GM21526 (cell line): ENCODE measurements at regions not wholly inside any gene's neighbourhood (a gene's known extent, or its start where the extent isn't known, plus 50 kb on each side); places are given as distances from the start of the nearest gene placed in this dataset.
"Not testable (repeated sequence)": the region's sequence is repeated elsewhere in the genome, so short reads cannot be mapped to it uniquely, and the experiment has no call there.

Experiments
- ATAC-seq: cut with Tn5 transposase; IDR thresholded peaks from one replicate; pipeline ENCODE4 v1.9.1; 2021; ENCODE audit warnings: moderate library complexity; ENCODE audit not compliant: unreplicated experiment, low FRiP score

- ATAC-seq, result not testable (repeated sequence)
Measured at GRCh38 chr12:131429221-131429620, 281.7 kb upstream of the SFSWAP start.

GRCh38 chr12:131429697-131430096, 281.2 kb upstream of the SFSWAP start:
- ATAC-seq, result not testable (repeated sequence)

GRCh38 chr12:131430158-131430742, 280.6 kb upstream of the SFSWAP start:
- ATAC-seq, result no peak

GRCh38 chr12:131431126-131431655, 279.7 kb upstream of the SFSWAP start:
- not testable (repeated sequence) for ATAC-seq

- no peak for ATAC-seq
Measured at GRCh38 chr12:131432532-131433260, 278.2 kb upstream of the SFSWAP start.

GRCh38 chr12:131434208-131435125, 276.4 kb upstream of the SFSWAP start:
- no peak for ATAC-seq

- no peak for ATAC-seq
Measured at GRCh38 chr12:131436922-131437705, 273.8 kb upstream of the SFSWAP start.

- no peak for ATAC-seq
Measured at GRCh38 chr12:131437706-131438492, 273.0 kb upstream of the SFSWAP start.

GRCh38 chr12:131438493-131438835, 272.4 kb upstream of the SFSWAP start:
- ATAC-seq, result not testable (repeated sequence)

GRCh38 chr12:131438881-131439280, 272.0 kb upstream of the SFSWAP start:
- no peak for ATAC-seq

GRCh38 chr12:131439752-131440151, 271.1 kb upstream of the SFSWAP start:
- not testable (repeated sequence) for ATAC-seq

GRCh38 chr12:131440209-131441059, 270.5 kb upstream of the SFSWAP start:
- not testable (repeated sequence) for ATAC-seq

GRCh38 chr12:131441060-131441396, 269.9 kb upstream of the SFSWAP start:
- ATAC-seq, result no peak

- no peak for ATAC-seq
Measured at GRCh38 chr12:131441638-131442336, 269.1 kb upstream of the SFSWAP start.

- no peak for ATAC-seq
Measured at GRCh38 chr12:131442337-131442918, 268.5 kb upstream of the SFSWAP start.

- no peak for ATAC-seq
Measured at GRCh38 chr12:131443019-131444000, 267.6 kb upstream of the SFSWAP start.
